ENCODE measurements at regions not wholly inside any gene's neighbourhood (a gene's known extent, or its start where the extent isn't known, plus 50 kb on each side); places are given as distances from the start of the nearest gene placed in this dataset.

DNA sequence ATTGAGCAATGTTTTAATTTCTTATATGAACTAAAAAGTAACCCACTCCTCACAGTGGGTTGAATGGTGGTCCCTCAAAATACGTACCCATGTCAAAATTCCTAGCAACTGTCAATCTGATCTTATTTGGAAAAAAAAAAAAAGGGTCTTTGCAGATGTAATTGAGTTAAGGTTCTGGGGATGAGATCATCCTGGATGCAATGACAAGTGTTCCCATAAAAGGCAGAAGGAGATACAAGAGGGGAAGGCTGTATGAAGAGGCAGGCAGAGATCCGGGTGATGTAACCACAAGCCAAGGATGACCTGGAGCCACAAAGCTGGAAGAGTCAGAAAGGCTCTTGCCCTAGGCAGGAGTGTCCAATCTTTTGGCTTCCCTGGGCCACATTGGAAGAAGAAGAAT is 516.3 kb upstream of the MKI67 start:
- TF ChIP-seq PRPF4 (IDR thresholded peaks at IDR 0.05; ENCODE audit: low read depth, low read length, poor library complexity, severe bottlenecking) (no peak), ZNF629 (CRISPR knock-in tag; conservative IDR thresholded peaks at IDR 0.05) (no peak), CTCF (CRISPR knock-in tag; IDR thresholded peaks at IDR 0.05) (no peak), RAD21 (CRISPR knock-in tag; IDR thresholded peaks at IDR 0.05) (no peak), POLR2AphosphoS5 (IDR thresholded peaks at IDR 0.05; ENCODE audit: low read depth, low read length) (no peak), TARDBP (CRISPR knock-in tag; IDR thresholded peaks at IDR 0.05) (no peak), SP2 (CRISPR knock-in tag; IDR thresholded peaks at IDR 0.05) (no peak), POLR2A (IDR thresholded peaks at IDR 0.05; ENCODE audit: insufficient read depth in 1 of 2, low read depth in 2 of 2, low read length in 2 of 2) (no peak), NCOA2 (CRISPR knock-in tag; IDR thresholded peaks at IDR 0.05) (no peak), NFE2L2 (IDR thresholded peaks at IDR 0.05; ENCODE audit: low read length) (no peak), NFIC (IDR thresholded peaks at IDR 0.05; ENCODE audit: low read length) (no peak), ZNF652 (CRISPR knock-in tag; IDR thresholded peaks at IDR 0.05; ENCODE audit: borderline replicate concordance, low read depth) (no peak)
- TF ChIP-seq, protein P1, sequence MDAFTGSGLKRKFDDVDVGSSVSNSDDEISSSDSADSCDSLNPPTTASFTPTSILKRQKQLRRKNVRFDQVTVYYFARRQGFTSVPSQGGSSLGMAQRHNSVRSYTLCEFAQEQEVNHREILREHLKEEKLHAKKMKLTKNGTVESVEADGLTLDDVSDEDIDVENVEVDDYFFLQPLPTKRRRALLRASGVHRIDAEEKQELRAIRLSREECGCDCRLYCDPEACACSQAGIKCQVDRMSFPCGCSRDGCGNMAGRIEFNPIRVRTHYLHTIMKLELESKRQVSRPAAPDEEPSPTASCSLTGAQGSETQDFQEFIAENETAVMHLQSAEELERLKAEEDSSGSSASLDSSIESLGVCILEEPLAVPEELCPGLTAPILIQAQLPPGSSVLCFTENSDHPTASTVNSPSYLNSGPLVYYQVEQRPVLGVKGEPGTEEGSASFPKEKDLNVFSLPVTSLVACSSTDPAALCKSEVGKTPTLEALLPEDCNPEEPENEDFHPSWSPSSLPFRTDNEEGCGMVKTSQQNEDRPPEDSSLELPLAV (CRISPR knock-in tag; conservative IDR thresholded peaks at IDR 0.05; ENCODE audit: low read depth): no peak
- TF ChIP-seq, protein P2, sequence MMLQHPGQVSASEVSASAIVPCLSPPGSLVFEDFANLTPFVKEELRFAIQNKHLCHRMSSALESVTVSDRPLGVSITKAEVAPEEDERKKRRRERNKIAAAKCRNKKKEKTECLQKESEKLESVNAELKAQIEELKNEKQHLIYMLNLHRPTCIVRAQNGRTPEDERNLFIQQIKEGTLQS (CRISPR knock-in tag; IDR thresholded peaks at IDR 0.05): no peak

All from HepG2 (cell line).